ENCODE measurements at regions not wholly inside any gene's neighbourhood (a gene's known extent, or its start where the extent isn't known, plus 50 kb on each side); places are given as distances from the start of the nearest gene placed in this dataset.
A peak's percentile ranks its signal among the peaks of the same experiment; 100 is the strongest.

GRCh38 chr13:31908696-31909411, 122.7 kb upstream of the FRY start:
- DNase-seq (ENCODE audit: low read depth): peak; percentile 54
- TF ChIP-seq MAX (IDR thresholded peaks at IDR 0.05; ENCODE audit: low read depth, low read length): no peak
- TF ChIP-seq MYC (IDR thresholded peaks at IDR 0.05; ENCODE audit: low read depth, low read length): no peak
- no peak for TF ChIP-seq CTCF (IDR thresholded peaks at IDR 0.05; ENCODE audit: low read depth, low read length)
- no peak for TF ChIP-seq POLR2A (IDR thresholded peaks at IDR 0.05; ENCODE audit: extremely low read depth, insufficient read length)
- H3K4me3 ChIP-seq (ENCODE audit: low read depth, low read length): no peak overlapping the region

GRCh38 chr13:31909864-31910551, 121.6 kb upstream of the FRY start:
- no peak overlapping the region for H3K4me3 ChIP-seq (ENCODE audit: low read depth, low read length)

GRCh38 chr13:31910633-31911032, 120.9 kb upstream of the FRY start:
- no peak overlapping the region for H3K4me3 ChIP-seq (ENCODE audit: low read depth, low read length)

More at GRCh38 chr13:31909864-31910551, 121.6 kb upstream of the FRY start:
- no peak for TF ChIP-seq POLR2A (IDR thresholded peaks at IDR 0.05; ENCODE audit: extremely low read depth, insufficient read length)
- TF ChIP-seq MAX (IDR thresholded peaks at IDR 0.05; ENCODE audit: low read depth, low read length): peak; percentile 84
- TF ChIP-seq CTCF (IDR thresholded peaks at IDR 0.05; ENCODE audit: low read depth, low read length): peak; percentile 80
- DNase-seq (ENCODE audit: low read depth): peak; percentile 81

GRCh38 chr13:31912647-31913401, 118.8 kb upstream of the FRY start:
- TF ChIP-seq MYC (IDR thresholded peaks at IDR 0.05; ENCODE audit: low read depth, low read length): no peak
- no peak for TF ChIP-seq CTCF (IDR thresholded peaks at IDR 0.05; ENCODE audit: low read depth, low read length)
- TF ChIP-seq POLR2A (IDR thresholded peaks at IDR 0.05; ENCODE audit: extremely low read depth, insufficient read length): no peak
- no peak for TF ChIP-seq MAX (IDR thresholded peaks at IDR 0.05; ENCODE audit: low read depth, low read length)
- no peak overlapping the region for H3K4me3 ChIP-seq (ENCODE audit: low read depth, low read length)
- no peak for DNase-seq (ENCODE audit: low read depth)

More at GRCh38 chr13:31910633-31911032, 120.9 kb upstream of the FRY start:
- no peak for DNase-seq (ENCODE audit: low read depth)
- TF ChIP-seq CTCF (IDR thresholded peaks at IDR 0.05; ENCODE audit: low read depth, low read length) (no peak), MAX (IDR thresholded peaks at IDR 0.05; ENCODE audit: low read depth, low read length) (no peak), POLR2A (IDR thresholded peaks at IDR 0.05; ENCODE audit: extremely low read depth, insufficient read length) (no peak), MYC (IDR thresholded peaks at IDR 0.05; ENCODE audit: low read depth, low read length) (no peak)

GRCh38 chr13:31913459-31913858, 118.1 kb upstream of the FRY start:
- TF ChIP-seq MAX (IDR thresholded peaks at IDR 0.05; ENCODE audit: low read depth, low read length) (no peak), MYC (IDR thresholded peaks at IDR 0.05; ENCODE audit: low read depth, low read length) (0 out of 2 replicates have a peak, but pooled peaks have one; percentile 24), CTCF (IDR thresholded peaks at IDR 0.05; ENCODE audit: low read depth, low read length) (no peak), POLR2A (IDR thresholded peaks at IDR 0.05; ENCODE audit: extremely low read depth, insufficient read length) (no peak)
- H3K4me3 ChIP-seq (ENCODE audit: low read depth, low read length): no peak overlapping the region
- DNase-seq (ENCODE audit: low read depth): peak; percentile 42

All from NB4 (cell line).